Right renal pelvis (tissue), 4 donors: ENCODE measurements at regions not wholly inside any gene's neighbourhood (a gene's known extent, or its start where the extent isn't known, plus 50 kb on each side); places are given as distances from the start of the nearest gene placed in this dataset.
"Not testable (repeated sequence)": the region's sequence is repeated elsewhere in the genome, so short reads cannot be mapped to it uniquely, and the experiment has no call there.

Experiments
- DNase-seq, 4 donors: peaks; one replicate each; pipeline ENCODE4 v3.0.0-alpha.2; 2013; ENCODE audit warnings: low read depth in 4 of 4, low spot score in 3 of 4, missing footprints in 1 of 4

DNA sequence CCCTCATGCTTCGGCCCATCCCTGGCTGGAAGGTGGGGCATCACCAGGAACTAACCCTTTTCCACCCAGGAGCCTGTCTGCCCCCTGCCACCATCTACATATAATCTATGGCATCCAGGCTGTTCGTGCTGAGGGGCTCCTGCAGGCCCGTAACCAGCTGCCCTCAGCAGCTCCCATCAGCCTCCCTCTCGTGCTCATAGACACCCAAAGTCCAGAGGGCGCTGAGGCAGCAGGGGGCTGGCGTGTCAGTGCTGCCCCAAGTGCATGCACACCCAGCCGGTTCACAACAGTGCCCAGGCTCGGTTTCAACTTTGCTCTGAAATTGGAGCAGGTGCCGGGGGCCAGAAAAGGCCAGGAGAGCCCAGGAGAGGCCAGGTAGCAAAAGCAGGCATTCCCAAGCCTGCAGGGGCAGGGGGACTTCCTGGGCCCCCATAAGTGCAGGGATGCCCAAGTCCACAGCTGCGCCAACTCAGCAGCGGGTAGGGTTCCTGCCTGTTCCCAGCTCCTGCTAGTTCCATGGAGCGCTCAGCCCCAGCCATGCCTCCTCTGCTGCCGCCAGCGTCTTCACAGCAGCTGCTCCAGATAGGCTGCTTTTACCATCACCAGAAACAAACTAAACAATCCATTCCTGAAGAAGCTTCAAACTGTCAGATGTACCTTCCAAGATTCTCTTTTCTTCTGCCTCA lies 558.2 kb upstream of the GNPDA2 start:
- no peak for DNase-seq

DNA sequence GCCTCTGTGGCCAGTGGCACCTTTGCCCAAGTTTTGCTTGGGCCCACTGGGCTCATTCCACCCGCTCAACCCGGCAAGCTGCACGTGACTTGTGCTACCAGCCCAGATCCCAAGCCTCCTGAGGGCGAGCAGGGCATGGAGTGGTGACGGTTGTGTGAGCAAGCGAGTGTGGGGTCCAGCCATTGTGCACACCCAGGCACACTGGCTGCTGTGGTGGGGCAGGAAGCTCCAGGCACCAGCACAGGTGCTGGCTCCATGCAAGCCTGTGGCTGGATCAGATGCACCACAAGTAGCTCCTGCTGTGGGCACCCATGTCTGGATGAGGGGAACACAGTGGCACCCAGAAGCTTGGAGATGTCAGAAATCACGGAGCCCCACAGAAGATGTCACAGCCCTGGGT lies 557.0 kb upstream of the GNPDA2 start:
- no peak for DNase-seq

DNA sequence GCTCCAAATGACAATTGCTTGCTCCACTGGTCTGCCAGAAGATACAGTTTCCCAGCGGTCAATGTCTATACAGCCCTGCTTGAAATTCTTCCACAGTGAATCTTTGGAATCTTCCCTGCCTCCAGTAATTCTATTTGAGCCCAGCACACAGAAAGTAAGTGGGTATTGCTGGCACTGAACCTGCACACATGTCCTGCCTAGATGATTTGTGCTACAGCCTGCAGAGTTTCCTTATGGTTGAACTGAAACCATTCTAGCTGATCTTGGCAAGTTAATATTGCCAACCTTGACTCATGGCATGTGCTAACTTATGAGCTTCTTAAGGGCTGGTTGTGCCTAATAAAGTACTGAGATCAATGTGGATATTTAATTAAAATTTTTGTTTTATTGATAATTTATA lies 553.8 kb upstream of the GNPDA2 start:
- no peak for DNase-seq

DNA sequence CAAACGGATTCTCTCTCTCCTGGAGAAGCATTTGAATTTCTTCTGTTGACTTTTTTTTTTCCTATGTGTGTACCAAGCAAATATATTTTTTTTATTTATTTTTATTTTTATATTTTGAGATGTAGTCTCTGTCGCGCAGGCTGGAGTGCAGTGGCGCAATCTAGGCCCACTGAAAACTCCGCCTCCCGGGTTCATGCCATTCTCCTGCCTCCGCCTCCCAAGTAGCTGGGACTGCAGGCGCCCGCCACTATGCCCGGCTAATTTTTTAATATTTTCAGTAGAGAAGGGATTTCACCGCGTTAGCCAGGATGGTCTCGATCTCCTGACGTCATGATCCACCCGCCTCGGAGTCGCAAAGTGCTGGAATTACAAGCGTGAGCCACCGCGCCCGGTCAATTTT lies 549.5 kb upstream of the GNPDA2 start:
- DNase-seq = no peak

DNA sequence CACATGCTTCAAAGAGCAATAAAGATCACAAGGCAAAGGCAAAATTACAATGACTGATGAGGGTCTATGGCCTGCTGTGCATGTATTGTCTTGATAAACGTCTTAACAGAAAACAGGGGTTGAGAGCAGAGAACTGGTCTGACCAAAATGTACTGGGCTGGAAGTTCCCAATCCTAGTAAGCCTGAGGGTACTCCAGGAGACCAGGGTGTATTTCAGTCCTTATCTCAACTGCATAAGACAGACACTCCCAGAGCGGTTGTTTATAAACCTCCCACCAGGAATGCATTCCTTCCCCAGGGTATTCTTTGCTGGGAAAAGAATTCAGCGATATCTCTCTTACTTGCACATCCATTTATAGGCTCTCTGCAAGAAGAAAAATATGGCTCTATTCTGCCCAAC lies 521.8 kb upstream of the GNPDA2 start:
- DNase-seq = not testable (repeated sequence)

DNA sequence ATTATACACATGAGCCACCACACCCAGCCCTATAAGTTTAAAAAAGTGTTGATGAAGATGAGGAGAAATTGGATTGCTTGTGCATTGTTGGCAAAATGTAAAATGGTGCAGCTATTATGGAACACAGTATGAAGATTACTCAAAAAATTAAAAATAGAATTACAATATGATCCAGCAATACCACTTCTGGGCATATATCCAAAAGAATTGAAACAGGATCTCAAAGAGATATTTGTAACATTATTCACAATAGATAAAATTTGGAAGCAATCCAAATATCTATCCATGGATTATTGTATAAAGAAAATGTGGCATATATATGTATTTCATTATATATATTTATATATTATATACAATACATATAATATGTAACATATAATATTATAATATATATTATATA lies 515.6 kb upstream of the GNPDA2 start:
- DNase-seq = no peak

DNA sequence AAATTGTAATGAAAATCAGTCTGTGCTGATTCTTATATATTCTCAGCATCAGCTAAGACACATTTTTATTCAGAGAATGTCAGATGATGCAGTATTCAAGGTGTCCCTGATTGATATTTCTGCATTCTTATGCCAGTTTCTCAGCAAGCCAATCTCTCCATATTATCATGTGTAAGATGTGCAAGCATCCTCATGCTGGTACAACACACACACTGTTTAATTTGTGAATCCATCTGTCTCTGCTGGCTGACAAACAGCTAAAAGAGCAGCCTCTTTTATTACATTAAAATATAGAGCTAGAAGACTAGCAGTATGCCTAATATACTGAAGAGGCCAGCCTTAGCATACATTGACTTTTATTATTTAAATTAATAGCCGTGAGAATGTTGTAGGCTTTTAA lies 502.9 kb upstream of the GNPDA2 start:
- DNase-seq = no peak

DNA sequence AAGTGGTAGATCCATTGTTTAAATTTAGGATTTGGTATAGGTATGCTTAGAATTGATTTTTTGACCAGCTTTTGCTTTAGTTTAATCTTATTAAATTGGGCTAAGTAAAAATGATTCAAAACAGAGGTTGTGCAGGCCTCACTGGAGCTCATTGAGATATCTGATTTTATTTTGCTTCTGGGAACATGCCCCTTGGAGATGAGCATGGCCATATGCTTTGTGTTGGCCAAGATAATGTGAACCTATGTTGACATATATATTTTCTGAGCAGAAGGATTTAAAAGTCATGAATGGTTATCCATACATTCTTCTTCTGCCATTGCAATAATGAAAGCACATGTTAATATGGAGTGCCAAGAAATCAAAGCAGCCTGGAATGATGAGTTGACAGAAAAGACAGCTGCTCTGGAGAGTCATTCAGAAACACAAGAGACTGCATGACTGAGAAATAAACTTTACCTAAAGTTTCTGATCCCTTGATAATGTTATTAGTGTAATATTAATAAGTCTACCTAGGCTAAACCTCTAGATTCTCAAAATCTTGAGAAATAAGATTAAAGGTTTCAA lies 489.7 kb upstream of the GNPDA2 start:
- DNase-seq = no peak

DNA sequence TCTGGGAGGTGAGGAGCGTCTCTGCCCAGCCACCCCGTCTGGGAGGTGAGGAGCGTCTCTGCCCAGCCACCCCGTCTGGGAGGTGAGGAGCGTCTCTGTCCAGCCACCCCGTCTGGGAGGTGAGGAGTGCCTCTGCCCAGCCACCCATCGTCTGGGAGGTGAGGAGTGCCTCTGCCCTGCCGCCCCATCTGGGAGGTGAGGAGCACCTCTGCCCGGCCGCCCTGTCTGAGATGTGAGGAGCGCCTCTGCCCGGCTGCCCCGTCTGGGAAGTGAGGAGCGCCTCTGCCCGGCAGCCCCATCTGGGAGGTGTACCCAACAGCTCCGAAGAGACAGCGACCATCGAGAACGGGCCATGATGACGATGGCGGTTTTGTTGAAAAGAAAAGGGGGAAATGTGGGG lies 482.1 kb upstream of the GNPDA2 start:
- not testable (repeated sequence) for DNase-seq

DNA sequence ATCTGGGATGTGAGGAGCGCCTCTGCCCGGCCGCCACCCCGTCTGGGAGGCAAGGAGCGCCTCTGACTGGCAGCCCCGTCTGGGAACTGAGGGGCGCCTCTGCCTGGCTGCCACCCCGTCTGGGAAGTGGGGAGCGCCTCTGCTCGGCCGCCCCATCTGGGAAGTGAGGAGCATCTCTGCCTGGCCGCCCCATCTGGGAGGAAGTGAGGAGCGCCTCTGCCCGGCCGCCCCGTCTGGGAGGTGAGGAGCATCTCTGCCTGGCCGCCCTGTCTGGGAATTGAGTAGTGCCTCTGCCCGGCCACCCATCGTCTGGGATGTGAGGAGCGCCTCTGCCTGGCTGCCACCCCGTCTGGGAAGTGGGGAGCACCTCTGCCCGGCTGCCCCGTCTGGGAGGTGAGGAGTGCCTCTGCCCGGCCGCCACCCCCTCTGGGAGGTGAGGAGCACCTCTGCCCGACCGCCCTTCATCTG lies 481.5 kb upstream of the GNPDA2 start:
- DNase-seq = not testable (repeated sequence)

DNA sequence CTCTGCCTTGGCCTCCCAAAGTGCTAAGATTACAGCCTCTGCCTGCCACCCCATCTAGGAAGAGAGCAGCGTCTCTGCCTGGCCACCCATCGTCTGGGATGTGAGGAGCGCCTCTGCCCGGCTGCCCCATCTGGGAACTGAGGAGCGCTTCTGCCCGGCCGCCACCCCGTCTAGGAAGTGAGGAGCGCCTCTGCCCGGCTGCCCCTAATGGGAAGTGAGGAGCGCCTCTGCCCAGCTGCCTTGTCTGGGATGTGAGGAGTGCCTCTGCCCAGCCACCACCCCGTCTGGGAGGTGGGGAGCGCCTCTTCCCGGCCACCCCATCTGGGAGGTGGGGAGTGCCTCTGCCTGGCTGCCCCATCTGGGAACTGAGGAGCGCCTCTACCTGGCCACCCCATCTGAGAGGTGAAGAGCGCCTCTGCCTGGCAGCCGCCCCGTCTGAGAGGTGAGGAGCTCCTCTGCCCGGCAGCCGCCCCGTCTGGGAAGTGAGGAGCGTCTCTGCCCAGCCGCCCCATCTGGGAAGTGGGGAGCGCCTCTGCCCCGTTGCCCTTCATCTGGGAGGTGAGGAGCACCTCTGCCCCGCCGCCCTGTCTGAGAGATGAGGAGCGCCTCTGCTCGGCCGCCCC lies 481.0 kb upstream of the GNPDA2 start:
- not testable (repeated sequence) for DNase-seq

DNA sequence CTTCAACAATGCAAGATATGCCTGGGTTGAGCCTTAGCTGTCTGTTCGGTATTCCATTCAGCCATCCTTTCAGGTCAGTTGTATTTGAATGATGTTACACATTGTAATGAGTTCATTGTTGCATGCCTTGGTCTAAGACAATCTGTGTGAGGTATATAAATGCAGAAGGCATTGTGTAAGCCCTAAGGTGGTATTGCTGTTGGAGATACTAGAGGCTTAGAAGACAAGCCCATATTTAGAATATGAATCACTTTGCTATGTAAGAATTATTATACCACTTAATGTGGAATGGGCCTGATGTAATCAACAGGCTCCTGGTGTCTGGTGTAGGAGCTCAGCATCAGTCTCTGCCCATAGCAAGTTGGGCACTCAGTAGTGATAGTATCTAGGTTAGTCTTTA lies 473.4 kb upstream of the GNPDA2 start:
- no peak for DNase-seq

DNA sequence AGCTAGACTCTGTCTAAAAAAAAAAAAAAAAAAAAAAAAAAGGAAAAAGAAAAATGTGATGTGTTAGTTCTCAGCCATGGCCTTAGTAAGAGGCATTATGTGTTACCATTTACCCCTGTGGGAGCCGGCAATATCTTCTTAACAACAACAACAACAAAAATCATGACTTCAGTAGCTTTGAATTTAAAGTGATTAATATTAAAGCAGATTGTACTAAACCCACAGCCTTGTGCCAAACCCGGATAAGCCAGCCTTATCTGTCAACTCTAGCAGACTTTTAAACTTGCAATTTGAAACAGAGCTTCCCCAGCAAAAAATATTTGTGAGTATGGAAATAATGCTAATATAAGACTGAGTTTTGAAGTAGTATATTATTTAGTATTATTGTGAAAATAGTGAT lies 462.1 kb upstream of the GNPDA2 start:
- no peak for DNase-seq

DNA sequence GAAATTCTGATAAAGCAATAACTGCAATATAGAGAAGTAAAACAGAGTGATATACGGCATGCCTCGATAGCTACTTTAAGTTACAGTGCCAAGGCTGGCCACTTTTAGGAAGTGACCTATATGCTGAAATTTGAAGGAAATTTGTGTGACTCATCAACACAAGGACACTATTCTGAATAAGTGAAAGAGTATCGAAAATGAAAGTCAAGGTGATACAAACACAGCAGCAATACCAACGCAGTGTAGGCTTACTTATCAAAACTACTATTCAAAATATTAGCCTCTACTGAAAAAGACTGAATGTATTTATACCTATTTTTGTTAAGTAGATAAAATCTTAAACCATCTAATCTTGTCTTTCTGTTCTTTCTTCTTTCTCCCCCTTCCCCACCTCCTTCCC lies 459.9 kb upstream of the GNPDA2 start:
- DNase-seq = no peak

DNA sequence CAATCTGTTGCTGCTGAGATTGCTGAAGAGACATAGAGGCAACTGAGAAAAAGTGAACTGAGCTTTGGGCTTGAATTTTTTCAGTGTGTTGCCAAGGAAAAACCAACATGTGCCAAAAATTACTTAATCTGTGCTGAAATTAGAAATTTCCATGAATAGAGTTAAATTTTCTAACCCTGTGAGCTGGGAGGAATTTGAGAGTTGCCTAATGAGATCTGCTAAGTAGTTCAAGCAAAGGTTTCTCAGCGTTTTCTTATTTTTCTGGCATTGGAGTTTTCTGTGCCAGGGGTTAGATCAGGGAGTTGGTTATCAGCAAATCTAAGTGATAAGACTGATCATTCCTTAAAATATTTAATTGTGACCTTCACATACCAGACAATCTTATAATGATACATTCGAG lies 457.5 kb upstream of the GNPDA2 start:
- DNase-seq = no peak

DNA sequence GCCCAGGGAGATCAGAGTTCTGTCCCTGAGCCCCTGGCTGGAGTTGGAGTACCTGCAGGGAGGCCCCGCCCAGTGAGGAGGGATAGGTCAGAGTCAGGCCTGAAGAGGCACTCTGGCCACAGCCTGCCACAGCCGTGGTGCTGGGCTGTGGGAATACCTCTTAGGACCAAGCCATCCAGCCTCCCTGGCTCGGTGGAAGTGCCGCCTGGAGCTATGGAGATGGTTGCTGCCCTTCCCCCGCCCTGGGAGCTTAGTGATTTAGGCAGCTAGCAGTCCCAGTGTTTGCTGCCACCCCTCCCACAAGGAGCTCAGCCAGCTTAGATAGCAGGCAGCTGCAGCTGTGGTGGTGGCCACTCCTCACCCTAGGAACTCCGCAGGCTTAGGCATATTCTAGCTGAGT lies 446.3 kb upstream of the GNPDA2 start:
- DNase-seq = no peak

DNA sequence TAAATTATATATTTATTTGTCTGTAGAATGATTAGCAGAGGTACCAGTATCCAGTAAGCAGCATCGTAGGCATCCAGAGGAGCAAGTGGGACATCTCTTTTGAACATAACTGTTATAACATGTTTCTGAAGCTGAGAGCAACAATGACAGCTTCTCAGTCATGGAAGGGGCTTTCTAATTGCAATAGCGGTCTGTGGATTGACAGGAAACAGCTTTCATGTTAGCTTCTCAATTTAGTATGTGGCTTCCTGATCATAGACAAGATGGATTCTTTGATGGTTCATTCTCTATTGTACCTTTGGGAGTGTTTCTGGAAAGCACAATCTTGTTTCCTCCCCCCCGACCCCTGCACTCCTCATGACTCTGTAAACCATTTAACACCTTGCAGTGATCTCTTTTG lies 434.6 kb upstream of the GNPDA2 start:
- no peak for DNase-seq

DNA sequence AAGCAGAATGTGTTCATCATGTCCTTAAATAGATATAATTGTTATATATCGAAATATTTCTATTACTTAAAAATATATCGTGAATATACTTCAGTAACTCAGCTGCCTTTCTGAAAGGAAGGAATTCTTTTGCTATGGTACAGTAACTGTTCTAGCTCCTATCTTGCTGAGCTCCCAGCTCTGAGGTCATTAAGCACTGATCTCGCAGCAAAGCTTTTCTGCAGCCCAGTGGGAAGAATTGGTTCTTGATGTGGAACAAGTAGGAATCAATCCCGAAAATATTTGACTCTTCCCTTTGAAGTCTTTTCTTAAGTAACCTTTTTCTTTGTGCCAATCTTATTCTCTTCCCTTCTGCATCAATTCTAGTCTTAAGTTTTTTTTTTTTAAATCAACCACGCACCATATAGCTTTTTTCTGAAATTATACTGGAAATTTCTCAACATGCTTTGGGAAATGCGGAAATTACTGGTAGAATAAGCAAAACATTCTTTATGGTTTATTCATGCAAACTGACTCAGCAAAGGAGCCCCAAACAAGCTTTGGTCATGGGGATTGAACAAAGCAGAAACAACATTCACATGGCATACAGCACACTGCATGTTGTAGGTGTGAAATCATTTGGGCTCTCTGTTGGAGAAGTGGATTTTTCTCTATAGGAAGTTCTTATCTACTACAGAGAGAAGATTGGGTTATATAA lies 428.9 kb upstream of the GNPDA2 start:
- no peak for DNase-seq

DNA sequence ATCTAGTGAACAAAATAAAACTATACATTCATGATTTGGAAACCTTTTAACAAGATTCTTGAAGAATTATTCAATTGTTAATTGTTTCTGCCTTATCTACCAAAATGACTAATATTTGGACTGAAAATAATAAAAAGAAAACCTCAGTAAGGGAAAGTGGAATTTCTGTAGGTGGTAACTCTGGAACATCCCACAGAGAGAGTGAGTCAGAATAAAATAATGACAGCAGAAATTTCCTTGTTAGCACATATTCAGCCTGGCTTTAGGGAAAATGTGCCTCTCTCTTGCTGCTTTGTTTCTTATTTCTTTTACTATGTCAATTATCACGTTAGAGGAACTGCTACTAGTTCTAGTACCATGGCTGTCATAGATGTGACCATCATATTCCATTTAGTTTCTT lies 421.5 kb upstream of the GNPDA2 start:
- no peak for DNase-seq

DNA sequence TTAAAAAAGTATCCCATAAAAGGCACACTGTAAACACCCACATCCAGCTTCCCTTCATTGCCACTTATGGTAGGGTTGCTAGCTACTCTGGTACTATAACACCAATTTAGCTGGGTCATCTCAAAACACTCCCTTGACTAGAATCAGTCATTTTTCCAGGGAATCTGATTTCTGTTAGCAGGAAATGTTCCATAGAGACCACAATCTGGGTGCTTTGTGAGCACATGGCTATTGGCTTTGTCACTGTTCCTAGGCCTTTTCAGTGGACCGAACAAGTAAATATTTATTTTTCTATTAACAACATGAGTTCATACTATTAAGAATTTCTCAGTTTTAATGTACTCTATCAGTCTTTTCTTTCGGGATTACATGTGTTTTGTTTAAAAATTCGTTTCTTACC lies 404.7 kb upstream of the GNPDA2 start:
- DNase-seq = no peak

DNA sequence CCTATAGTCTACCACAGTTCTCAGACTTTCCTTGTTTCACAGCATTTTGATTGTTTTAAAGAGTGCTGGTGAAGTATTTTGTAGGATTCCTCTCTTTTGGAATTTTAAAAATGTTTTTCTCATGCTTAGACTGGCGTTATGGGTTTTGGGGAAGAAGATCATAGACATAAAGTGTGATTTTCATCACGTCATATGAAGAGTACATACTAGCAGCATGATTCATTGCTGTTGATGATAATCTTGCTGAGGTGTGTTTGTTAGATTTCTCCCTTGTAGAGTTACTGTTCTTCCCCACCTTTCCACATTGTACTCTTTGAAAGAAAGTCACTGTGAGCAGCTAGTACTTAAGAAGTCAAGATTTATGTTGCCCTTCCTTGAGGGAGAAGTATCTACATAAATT lies 396.1 kb upstream of the GNPDA2 start:
- DNase-seq = no peak
